ENCODE measurements at regions not wholly inside any gene's neighbourhood (a gene's known extent, or its start where the extent isn't known, plus 50 kb on each side); places are given as distances from the start of the nearest gene placed in this dataset.

DNA sequence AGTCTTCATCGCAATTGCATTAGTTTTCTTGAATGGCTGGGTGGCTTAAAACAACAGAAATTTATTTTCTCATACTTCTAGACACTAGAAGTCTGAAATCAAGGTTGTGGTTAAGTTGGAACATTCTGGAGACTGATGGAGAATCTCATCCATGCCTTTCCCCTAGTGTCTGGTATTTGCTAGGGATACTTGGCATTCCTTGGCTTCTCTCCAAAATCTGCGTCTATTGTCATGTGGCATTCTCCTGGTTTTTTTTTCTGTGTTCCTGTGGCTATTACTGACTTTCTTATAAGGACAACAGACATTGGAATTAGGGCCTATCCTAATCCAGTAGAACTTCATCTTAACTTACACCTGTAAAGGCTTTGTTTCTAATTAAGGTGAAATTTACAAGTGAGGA, 272.8 kb upstream of the EPHA5 start:
- H3K4me3 ChIP-seq = no peak overlapping the region
- no peaks in the 10 kb centered on the region for H3K9me2 ChIP-seq (ENCODE audit: insufficient read depth)
- no peaks in the 10 kb centered on the region for H3K9me3 ChIP-seq (ENCODE audit: low read depth)
- H3K27ac ChIP-seq = no peak overlapping the region
- no peak for TF ChIP-seq EZH2phosphoT487 (IDR thresholded peaks at IDR 0.05; ENCODE audit: insufficient read depth, low read depth)
- no peak for TF ChIP-seq EZH2 (IDR thresholded peaks at IDR 0.05; ENCODE audit: insufficient read depth, poor library complexity, severe bottlenecking)
- no peaks in the 10 kb centered on the region for H3K27me3 ChIP-seq (replicated peaks; ENCODE audit: insufficient read depth)
- no peaks in the 10 kb centered on the region for H3K79me2 ChIP-seq (ENCODE audit: insufficient read depth)
- no peaks in the 10 kb centered on the region for H4K20me1 ChIP-seq (ENCODE audit: insufficient read depth)
- no peak overlapping the region for H3K9ac ChIP-seq
- DNase-seq = peak; percentile 1
- H2AFZ ChIP-seq = no peak overlapping the region
- no peaks in the 10 kb centered on the region for H3K36me3 ChIP-seq (ENCODE audit: low read depth)
- H3K4me2 ChIP-seq (ENCODE audit: unreplicated experiment) = no peak overlapping the region
- in situ Hi-C loops (cut with MboI) = no loop called here
- H3F3A ChIP-seq (ENCODE audit: insufficient read depth) = no peaks in the 10 kb centered on the region
- H3K4me1 ChIP-seq (ENCODE audit: insufficient read depth) = no peaks in the 10 kb centered on the region
- 16 to 19% methylated on average over 2 of the region's 2 CpGs for WGBS, 2 experiments (ENCODE audit: low coverage in 1 of 2, low lambda C conversion rate in 2 of 2, missing lambda C conversion rate in 2 of 2)

DNA sequence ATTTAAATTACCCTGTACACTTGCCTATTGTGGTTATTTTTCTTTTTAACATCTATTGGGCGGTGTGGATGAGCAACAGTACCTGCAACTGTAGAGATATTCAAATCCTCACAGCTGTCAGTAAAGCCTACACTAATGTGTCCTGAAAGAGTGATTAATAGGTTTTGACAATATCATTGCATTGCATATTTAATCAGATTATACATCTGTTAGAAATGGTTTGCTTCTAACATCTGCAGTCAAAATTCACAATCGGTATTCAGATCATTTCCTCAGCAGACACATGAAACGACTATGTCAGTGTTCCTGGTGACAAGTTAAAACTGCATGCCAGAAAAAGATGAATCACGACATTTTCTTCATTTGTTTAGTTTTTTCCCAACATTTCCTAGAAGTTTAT, 254.6 kb upstream of the EPHA5 start:
- WGBS, 2 experiments (ENCODE audit: low coverage in 1 of 2, low lambda C conversion rate in 2 of 2, missing lambda C conversion rate in 2 of 2) = 5% methylated on average over 4 of the region's 4 CpGs
- TF ChIP-seq EZH2 (IDR thresholded peaks at IDR 0.05; ENCODE audit: insufficient read depth, poor library complexity, severe bottlenecking) (no peak), EZH2phosphoT487 (IDR thresholded peaks at IDR 0.05; ENCODE audit: insufficient read depth, low read depth) (no peak)
- Histone ChIP-seq H3K36me3 (ENCODE audit: low read depth) (no peaks in the 10 kb centered on the region), H4K20me1 (ENCODE audit: insufficient read depth) (no peaks in the 10 kb centered on the region), H3K79me2 (ENCODE audit: insufficient read depth) (no peaks in the 10 kb centered on the region), H3K27ac (no peak overlapping the region), H3K4me2 (ENCODE audit: unreplicated experiment) (no peak overlapping the region), H3K9me3 (ENCODE audit: low read depth) (no peaks in the 10 kb centered on the region), H3K4me1 (ENCODE audit: insufficient read depth) (no peaks in the 10 kb centered on the region), H3K4me3 (no peak overlapping the region), H2AFZ (no peak overlapping the region), H3K27me3 (replicated peaks; ENCODE audit: insufficient read depth) (no peaks in the 10 kb centered on the region), H3K9ac (no peak overlapping the region), H3K9me2 (ENCODE audit: insufficient read depth) (no peaks in the 10 kb centered on the region), H3F3A (ENCODE audit: insufficient read depth) (no peaks in the 10 kb centered on the region)
- no peak for DNase-seq
- in situ Hi-C loops (cut with MboI) = no loop called here

DNA sequence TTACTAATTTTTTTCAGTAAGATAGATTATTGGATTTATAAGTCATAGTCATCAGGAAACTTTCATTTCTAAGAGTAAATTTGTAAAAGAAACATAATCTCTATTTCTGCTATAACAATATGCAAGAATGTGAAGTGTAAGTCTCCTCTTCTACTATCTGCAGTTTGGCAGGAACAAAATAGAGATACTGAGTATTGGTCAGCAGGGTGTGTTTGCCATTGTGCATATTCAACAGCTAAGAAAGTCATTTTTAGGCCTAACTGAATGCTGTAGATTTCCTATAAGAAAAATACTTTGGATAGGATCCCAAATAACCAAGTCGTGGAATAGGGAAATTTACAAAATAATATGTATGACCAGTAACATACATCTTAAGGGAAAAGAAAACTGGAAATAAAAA, 253.3 kb upstream of the EPHA5 start:
- H3K27ac ChIP-seq = no peak overlapping the region
- no peaks in the 10 kb centered on the region for H3F3A ChIP-seq (ENCODE audit: insufficient read depth)
- no peaks in the 10 kb centered on the region for H3K36me3 ChIP-seq (ENCODE audit: low read depth)
- no peak overlapping the region for H3K4me2 ChIP-seq (ENCODE audit: unreplicated experiment)
- no peaks in the 10 kb centered on the region for H4K20me1 ChIP-seq (ENCODE audit: insufficient read depth)
- no peaks in the 10 kb centered on the region for H3K27me3 ChIP-seq (replicated peaks; ENCODE audit: insufficient read depth)
- no peaks in the 10 kb centered on the region for H3K9me2 ChIP-seq (ENCODE audit: insufficient read depth)
- H3K4me3 ChIP-seq = no peak overlapping the region
- H3K9me3 ChIP-seq (ENCODE audit: low read depth) = no peaks in the 10 kb centered on the region
- no peaks in the 10 kb centered on the region for H3K4me1 ChIP-seq (ENCODE audit: insufficient read depth)
- WGBS, 2 experiments (ENCODE audit: low coverage in 1 of 2, low lambda C conversion rate in 2 of 2, missing lambda C conversion rate in 2 of 2) = 7 to 9% methylated on average over 1 of the region's 1 CpG
- H3K9ac ChIP-seq = no peak overlapping the region
- TF ChIP-seq EZH2 (IDR thresholded peaks at IDR 0.05; ENCODE audit: insufficient read depth, poor library complexity, severe bottlenecking) = no peak
- TF ChIP-seq EZH2phosphoT487 (IDR thresholded peaks at IDR 0.05; ENCODE audit: insufficient read depth, low read depth) = no peak
- H2AFZ ChIP-seq = no peak overlapping the region
- no peak for DNase-seq
- no peaks in the 10 kb centered on the region for H3K79me2 ChIP-seq (ENCODE audit: insufficient read depth)
- in situ Hi-C loops (cut with MboI) = no loop called here

DNA sequence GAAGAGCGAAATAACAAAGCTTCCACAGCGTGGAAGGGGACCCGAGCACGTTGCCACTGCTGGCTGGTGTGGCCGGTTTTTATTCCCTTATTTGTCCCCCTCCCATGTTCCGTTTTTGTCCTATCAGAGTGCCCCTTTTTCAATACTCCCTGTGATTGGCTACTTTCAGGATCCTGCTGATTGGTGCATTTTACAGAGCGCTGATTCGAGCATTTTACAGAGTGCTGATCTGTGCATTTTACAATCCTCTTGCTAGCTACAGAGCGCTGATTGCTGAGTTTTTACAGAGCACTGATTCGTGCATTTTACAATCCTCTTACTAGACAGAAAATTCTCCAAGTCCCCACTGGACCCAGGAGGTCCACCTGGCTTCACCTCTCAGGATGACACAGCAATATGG, 250.9 kb upstream of the EPHA5 start:
- no peak for DNase-seq
- H3K4me1 ChIP-seq (ENCODE audit: insufficient read depth) = no peaks in the 10 kb centered on the region
- H3K79me2 ChIP-seq (ENCODE audit: insufficient read depth) = no peaks in the 10 kb centered on the region
- H3K4me3 ChIP-seq = no peak overlapping the region
- H3K36me3 ChIP-seq (ENCODE audit: low read depth) = no peaks in the 10 kb centered on the region
- WGBS, 2 experiments (ENCODE audit: low coverage in 1 of 2, low lambda C conversion rate in 2 of 2, missing lambda C conversion rate in 2 of 2) = 32 to 38% methylated on average over 10 of the region's 10 CpGs
- no peak overlapping the region for H3K27ac ChIP-seq
- in situ Hi-C loops (cut with MboI) = no loop called here
- no peaks in the 10 kb centered on the region for H3F3A ChIP-seq (ENCODE audit: insufficient read depth)
- no peaks in the 10 kb centered on the region for H4K20me1 ChIP-seq (ENCODE audit: insufficient read depth)
- H3K27me3 ChIP-seq (replicated peaks; ENCODE audit: insufficient read depth) = no peaks in the 10 kb centered on the region
- H3K9me3 ChIP-seq (ENCODE audit: low read depth) = no peaks in the 10 kb centered on the region
- no peak overlapping the region for H3K4me2 ChIP-seq (ENCODE audit: unreplicated experiment)
- H2AFZ ChIP-seq = no peak overlapping the region
- no peaks in the 10 kb centered on the region for H3K9me2 ChIP-seq (ENCODE audit: insufficient read depth)
- H3K9ac ChIP-seq = no peak overlapping the region
- TF ChIP-seq EZH2phosphoT487 (IDR thresholded peaks at IDR 0.05; ENCODE audit: insufficient read depth, low read depth) = no peak
- TF ChIP-seq EZH2 (IDR thresholded peaks at IDR 0.05; ENCODE audit: insufficient read depth, poor library complexity, severe bottlenecking) = no peak

DNA sequence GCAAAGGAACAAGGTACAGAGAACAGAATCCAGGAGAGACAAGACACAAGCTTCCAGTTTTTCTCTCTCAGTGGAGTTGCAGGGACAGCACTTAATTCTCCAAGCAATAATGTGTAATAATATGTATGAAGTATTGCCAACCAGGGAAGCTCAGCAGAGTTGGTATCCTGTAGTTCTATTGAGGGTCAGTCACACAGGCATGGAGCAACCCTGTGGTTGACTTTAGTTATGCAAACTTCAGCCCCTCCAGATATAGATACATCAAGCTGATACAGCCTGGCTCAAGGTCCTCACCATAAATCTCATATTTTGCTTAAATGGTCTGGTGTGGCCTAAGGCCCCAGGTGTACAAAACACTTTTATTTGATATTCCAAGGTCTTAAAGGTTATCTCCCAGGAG, 248.6 kb upstream of the EPHA5 start:
- Histone ChIP-seq H4K20me1 (ENCODE audit: insufficient read depth) (no peaks in the 10 kb centered on the region), H3K4me2 (ENCODE audit: unreplicated experiment) (no peak overlapping the region), H3K27ac (no peak overlapping the region), H3F3A (ENCODE audit: insufficient read depth) (no peaks in the 10 kb centered on the region), H3K36me3 (ENCODE audit: low read depth) (no peaks in the 10 kb centered on the region), H3K4me3 (no peak overlapping the region), H3K4me1 (ENCODE audit: insufficient read depth) (no peaks in the 10 kb centered on the region), H3K9me2 (ENCODE audit: insufficient read depth) (no peaks in the 10 kb centered on the region), H3K79me2 (ENCODE audit: insufficient read depth) (no peaks in the 10 kb centered on the region), H3K27me3 (replicated peaks; ENCODE audit: insufficient read depth) (no peaks in the 10 kb centered on the region), H3K9me3 (ENCODE audit: low read depth) (no peaks in the 10 kb centered on the region), H3K9ac (no peak overlapping the region), H2AFZ (no peak overlapping the region)
- TF ChIP-seq EZH2phosphoT487 (IDR thresholded peaks at IDR 0.05; ENCODE audit: insufficient read depth, low read depth) = no peak
- no peak for TF ChIP-seq EZH2 (IDR thresholded peaks at IDR 0.05; ENCODE audit: insufficient read depth, poor library complexity, severe bottlenecking)
- in situ Hi-C loops (cut with MboI) = no loop called here
- no peak for DNase-seq

All from GM23248 (cell line).